K562 (cell line): ENCODE measurements at regions not wholly inside any gene's neighbourhood (a gene's known extent, or its start where the extent isn't known, plus 50 kb on each side); places are given as distances from the start of the nearest gene placed in this dataset.

Source experiments
- EP300 ChIP-seq: IDR thresholded peaks from 2 replicates; pipeline ENCODE4 v1.6.1; 2012; ENCODE audit warnings: low read length, improper control_type of control experiment
- EZH2 ChIP-seq: IDR thresholded peaks from 2 replicates; pipeline ENCODE4 v1.6.1; 2012; ENCODE audit warnings: low read depth, mild to moderate bottlenecking, inconsistent platforms, low read length, borderline replicate concordance
- FOXK2 ChIP-seq, 2 experiments: fragments of 450-650 bp; IDR thresholded peaks in 1 of 2; conservative IDR thresholded peaks in 1 of 2; 2 replicates each; pipeline ENCODE4 v1.6.1; 2016; ENCODE audit warnings: low read depth in 2 of 2, mild to moderate bottlenecking in 1 of 2
- HNRNPUL1 ChIP-seq: fragments of 200-400 bp; formaldehyde crosslinking; IDR thresholded peaks from 2 replicates; pipeline ENCODE4 v1.6.1; 2017; ENCODE audit warnings: low read length
- POLR2A ChIP-seq: fragments of 450-650 bp; conservative IDR thresholded peaks from 2 replicates; pipeline ENCODE4 v1.6.1; 2016
- TBL1XR1 ChIP-seq, 2 experiments: IDR thresholded peaks; 2 replicates each; pipeline ENCODE4 v1.6.1; 2012; ENCODE audit warnings: improper control_type of control experiment in 2 of 2, low read length in 2 of 2, mild to moderate bottlenecking in 1 of 2
- ZNF586 ChIP-seq: fragments of 450-650 bp; formaldehyde crosslinking; conservative IDR thresholded peaks from 2 replicates; pipeline ENCODE4 v1.4.0; 2020; ENCODE audit warnings: mild to moderate bottlenecking, moderate library complexity
- ZNF830 ChIP-seq: fragments of 250-450 bp; sonication (Bioruptor Pico); IDR thresholded peaks from 2 replicates; pipeline ENCODE4 v1.5.0; 2021; ENCODE audit warnings: mild to moderate bottlenecking
- TF ChIP-seq, protein P1 (sequence below): fragments of 450-650 bp; IDR thresholded peaks from 2 replicates; pipeline ENCODE4 v1.6.1; 2018; ENCODE audit not compliant: partially characterized antibody
- TF ChIP-seq, protein P2 (sequence below), 3 experiments: IDR thresholded peaks in 2 of 3; conservative IDR thresholded peaks in 1 of 3; 2 replicates each; pipeline ENCODE4 v1.5.1; 2011 to 2012; ENCODE audit warnings: low read length in 3 of 3, mild to moderate bottlenecking in 3 of 3, control low read depth in 2 of 3, improper control_type of control experiment in 1 of 3, inconsistent platforms in 1 of 3, low read depth in 1 of 3, mixed read lengths in 1 of 3, moderate library complexity in 1 of 3; ENCODE audit not compliant: insufficient read depth in 2 of 3
- TF ChIP-seq, protein P3 (sequence below): IDR thresholded peaks from 2 replicates; pipeline ENCODE4 v1.6.1; 2014; ENCODE audit warnings: antibody characterized with exemption

DNA sequence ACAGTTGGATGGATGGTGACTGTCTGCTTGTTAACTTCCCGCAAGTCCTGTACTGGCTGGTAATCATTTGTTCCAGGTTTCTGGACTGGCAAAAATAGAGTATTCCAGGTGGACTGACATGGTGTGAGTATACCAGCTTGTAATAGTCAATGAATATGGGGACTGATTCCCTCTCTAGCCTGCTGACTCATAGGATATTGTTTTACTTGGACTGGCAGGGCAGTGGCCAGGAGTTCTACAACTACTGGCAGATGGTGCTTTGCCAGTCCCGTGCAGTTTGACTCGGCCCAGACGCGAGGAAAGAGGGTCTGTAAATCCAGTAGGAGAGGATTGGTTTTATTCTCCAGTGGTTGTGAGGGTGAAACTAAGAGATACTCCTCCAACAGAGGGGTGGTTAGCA is 78.0 kb downstream of the PRR15 start:
- TF ChIP-seq, protein P1, sequence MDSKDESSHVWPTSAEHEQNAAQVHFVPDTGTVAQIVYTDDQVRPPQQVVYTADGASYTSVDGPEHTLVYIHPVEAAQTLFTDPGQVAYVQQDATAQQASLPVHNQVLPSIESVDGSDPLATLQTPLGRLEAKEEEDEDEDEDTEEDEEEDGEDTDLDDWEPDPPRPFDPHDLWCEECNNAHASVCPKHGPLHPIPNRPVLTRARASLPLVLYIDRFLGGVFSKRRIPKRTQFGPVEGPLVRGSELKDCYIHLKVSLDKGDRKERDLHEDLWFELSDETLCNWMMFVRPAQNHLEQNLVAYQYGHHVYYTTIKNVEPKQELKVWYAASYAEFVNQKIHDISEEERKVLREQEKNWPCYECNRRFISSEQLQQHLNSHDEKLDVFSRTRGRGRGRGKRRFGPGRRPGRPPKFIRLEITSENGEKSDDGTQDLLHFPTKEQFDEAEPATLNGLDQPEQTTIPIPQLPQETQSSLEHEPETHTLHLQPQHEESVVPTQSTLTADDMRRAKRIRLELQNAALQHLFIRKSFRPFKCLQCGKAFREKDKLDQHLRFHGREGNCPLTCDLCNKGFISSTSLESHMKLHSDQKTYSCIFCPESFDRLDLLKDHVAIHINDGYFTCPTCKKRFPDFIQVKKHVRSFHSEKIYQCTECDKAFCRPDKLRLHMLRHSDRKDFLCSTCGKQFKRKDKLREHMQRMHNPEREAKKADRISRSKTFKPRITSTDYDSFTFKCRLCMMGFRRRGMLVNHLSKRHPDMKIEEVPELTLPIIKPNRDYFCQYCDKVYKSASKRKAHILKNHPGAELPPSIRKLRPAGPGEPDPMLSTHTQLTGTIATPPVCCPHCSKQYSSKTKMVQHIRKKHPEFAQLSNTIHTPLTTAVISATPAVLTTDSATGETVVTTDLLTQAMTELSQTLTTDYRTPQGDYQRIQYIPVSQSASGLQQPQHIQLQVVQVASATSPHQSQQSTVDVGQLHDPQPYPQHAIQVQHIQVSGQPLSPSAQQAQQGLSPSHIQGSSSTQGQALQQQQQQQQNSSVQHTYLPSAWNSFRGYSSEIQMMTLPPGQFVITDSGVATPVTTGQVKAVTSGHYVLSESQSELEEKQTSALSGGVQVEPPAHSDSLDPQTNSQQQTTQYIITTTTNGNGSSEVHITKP = no peak
- TF ChIP-seq, protein P2, sequence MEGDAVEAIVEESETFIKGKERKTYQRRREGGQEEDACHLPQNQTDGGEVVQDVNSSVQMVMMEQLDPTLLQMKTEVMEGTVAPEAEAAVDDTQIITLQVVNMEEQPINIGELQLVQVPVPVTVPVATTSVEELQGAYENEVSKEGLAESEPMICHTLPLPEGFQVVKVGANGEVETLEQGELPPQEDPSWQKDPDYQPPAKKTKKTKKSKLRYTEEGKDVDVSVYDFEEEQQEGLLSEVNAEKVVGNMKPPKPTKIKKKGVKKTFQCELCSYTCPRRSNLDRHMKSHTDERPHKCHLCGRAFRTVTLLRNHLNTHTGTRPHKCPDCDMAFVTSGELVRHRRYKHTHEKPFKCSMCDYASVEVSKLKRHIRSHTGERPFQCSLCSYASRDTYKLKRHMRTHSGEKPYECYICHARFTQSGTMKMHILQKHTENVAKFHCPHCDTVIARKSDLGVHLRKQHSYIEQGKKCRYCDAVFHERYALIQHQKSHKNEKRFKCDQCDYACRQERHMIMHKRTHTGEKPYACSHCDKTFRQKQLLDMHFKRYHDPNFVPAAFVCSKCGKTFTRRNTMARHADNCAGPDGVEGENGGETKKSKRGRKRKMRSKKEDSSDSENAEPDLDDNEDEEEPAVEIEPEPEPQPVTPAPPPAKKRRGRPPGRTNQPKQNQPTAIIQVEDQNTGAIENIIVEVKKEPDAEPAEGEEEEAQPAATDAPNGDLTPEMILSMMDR (IDR thresholded peaks at IDR 0.05 in 2 of 3, conservative IDR thresholded peaks at IDR 0.05 in 1 of 3; ENCODE audit: insufficient read depth in 2 of 3, low read depth in 1 of 3, low read length in 3 of 3) = no peak
- no peak for TF ChIP-seq FOXK2 (conservative IDR thresholded peaks at IDR 0.05 in 1 of 2, IDR thresholded peaks at IDR 0.05 in 1 of 2; ENCODE audit: low read depth in 2 of 2)
- TF ChIP-seq TBL1XR1 (IDR thresholded peaks at IDR 0.05; ENCODE audit: low read length in 2 of 2) = no peak
- TF ChIP-seq EP300 = no peak
- TF ChIP-seq, protein P3, sequence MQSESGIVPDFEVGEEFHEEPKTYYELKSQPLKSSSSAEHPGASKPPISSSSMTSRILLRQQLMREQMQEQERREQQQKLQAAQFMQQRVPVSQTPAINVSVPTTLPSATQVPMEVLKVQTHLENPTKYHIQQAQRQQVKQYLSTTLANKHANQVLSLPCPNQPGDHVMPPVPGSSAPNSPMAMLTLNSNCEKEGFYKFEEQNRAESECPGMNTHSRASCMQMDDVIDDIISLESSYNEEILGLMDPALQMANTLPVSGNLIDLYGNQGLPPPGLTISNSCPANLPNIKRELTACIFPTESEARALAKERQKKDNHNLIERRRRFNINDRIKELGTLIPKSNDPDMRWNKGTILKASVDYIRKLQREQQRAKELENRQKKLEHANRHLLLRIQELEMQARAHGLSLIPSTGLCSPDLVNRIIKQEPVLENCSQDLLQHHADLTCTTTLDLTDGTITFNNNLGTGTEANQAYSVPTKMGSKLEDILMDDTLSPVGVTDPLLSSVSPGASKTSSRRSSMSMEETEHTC = no peak
- TF ChIP-seq POLR2A = no peak
- no peak for TF ChIP-seq ZNF586 (CRISPR knock-in tag)
- no peak for TF ChIP-seq ZNF830 (CRISPR knock-in tag)
- TF ChIP-seq EZH2 = no peak
- TF ChIP-seq HNRNPUL1 = no peak
